Right lobe of liver (tissue), 6 donors: ENCODE measurements at regions not wholly inside any gene's neighbourhood (a gene's known extent, or its start where the extent isn't known, plus 50 kb on each side); places are given as distances from the start of the nearest gene placed in this dataset.

ENCODE experiments used
- ATAC-seq, 4 donors: fragments of 200-7000 bp; cut with Tn5 transposase; one replicate each; pipeline ENCODE4 v1.9.1; 2020; ENCODE audit warnings: mild to moderate bottlenecking in 4 of 4, moderate library complexity in 4 of 4
- DNase-seq, 3 donors: peaks; one replicate each; pipeline ENCODE4 v3.0.0-alpha.2; 2020
- H3K27ac ChIP-seq, 3 donors: fragments of 200-600 bp; one replicate each; pipeline ENCODE4 v1.8.0; 2022
- H3K27me3 ChIP-seq, 2 donors: fragments of 200-600 bp; one replicate each; pipeline ENCODE4 v1.8.0; 2022
- H3K36me3 ChIP-seq, 4 donors: fragments of 200-600 bp; sonication (generic) in 1 of 4; one replicate each; pipeline versions ENCODE4 v1.5.1 to v1.8.0; 2017 to 2022; ENCODE audit warnings: control low read depth in 1 of 4
- H3K4me1 ChIP-seq, 4 donors: fragments of 200-600 bp; sonication (generic) in 1 of 4; one replicate each; pipeline versions ENCODE4 v1.5.1 to v1.8.0; 2017 to 2022; ENCODE audit warnings: control low read depth in 1 of 4
- H3K4me3 ChIP-seq, 3 donors: fragments of 200-600 bp; one replicate each; pipeline ENCODE4 v1.8.0; 2022
- H3K9me3 ChIP-seq, 4 donors: fragments of 200-600 bp; sonication (generic) in 1 of 4; one replicate each; pipeline versions ENCODE4 v1.5.1 to v1.8.0; 2017 to 2022; ENCODE audit warnings: control low read depth in 1 of 4
- CTCF ChIP-seq, 4 donors: fragments of 200-600 bp in 3 of 4; fragments of 450-650 bp in 1 of 4; IDR thresholded peaks; one replicate each; pipeline versions ENCODE4 v1.5.1 to v1.8.0; 2016 to 2022; ENCODE audit warnings: antibody characterized with exemption in 4 of 4, mild to moderate bottlenecking in 2 of 4
- POLR2A ChIP-seq: fragments of 450-650 bp; IDR thresholded peaks from one replicate; pipeline ENCODE4 v1.6.1; 2017; ENCODE audit warnings: antibody characterized with exemption, mild to moderate bottlenecking
- WGBS: methylation state at CpG from one replicate; pipeline ENCODE4 v1.1.6; 2018; ENCODE audit warnings: low coverage, low lambda C conversion rate; ENCODE audit not compliant: insufficient coverage; ENCODE audit errors: missing lambda C conversion rate; 5-methylcytosine and 5-hydroxymethylcytosine counted together
- intact Hi-C, 2 donors: fragments of 100-400 bp; cut with DNase I; formaldehyde crosslinking; loops; one replicate each; pipeline versions ENCODE4 v1.11.2 to v1.14.1; 2022
- donor health status: DM: no; HTN: yes; CAD: no.
- donor health status: DM: no; HTN: no; CAD: no.
- donor health status: DM: no; HTN: no; CAD: no.
- donor health status: DM: no; HTN: yes; CAD: no.
- donor health status: DM: no; HTN: yes; CAD: no.

- Histone ChIP-seq H3K9me3 (no peaks in the 10 kb centered on the region), H3K27ac (no peak overlapping the region), H3K36me3 (no peaks in the 10 kb centered on the region), H3K4me3 (no peak overlapping the region), H3K27me3 (no peaks in the 10 kb centered on the region), H3K4me1 (no peaks in the 10 kb centered on the region)
- WGBS = 27% methylated on average over 4 of the region's 4 CpGs
- DNase-seq = no peak
- no peak for ATAC-seq
- intact Hi-C loops = no loop called here
- TF ChIP-seq CTCF (IDR thresholded peaks at IDR 0.05) (no peak), POLR2A (no peak)
Observed at GRCh38 chr21:20627594-20627993, 370.6 kb upstream of the NCAM2 start.

DNA sequence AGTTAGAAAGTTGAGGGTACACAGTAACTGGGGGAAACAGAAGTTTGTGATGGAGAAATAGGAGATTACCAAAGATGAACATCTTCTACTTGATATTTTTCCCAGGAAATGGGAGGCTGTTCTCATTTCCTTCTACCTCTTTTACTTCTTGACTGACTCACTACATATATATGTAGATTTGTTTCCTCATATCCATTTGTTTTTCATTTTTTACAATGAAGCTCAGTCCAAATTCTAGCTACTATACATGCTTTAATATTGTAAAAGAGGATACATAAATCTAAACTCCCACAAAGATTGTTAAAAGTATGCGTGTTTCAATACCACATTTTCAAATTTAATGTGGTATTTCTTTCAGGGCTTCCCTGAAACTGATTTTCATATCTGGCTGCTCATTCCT is 366.6 kb upstream of the NCAM2 start:
- Histone ChIP-seq H3K4me1 (no peaks in the 10 kb centered on the region), H3K36me3 (no peaks in the 10 kb centered on the region), H3K4me3 (no peak overlapping the region), H3K27ac (no peak overlapping the region), H3K9me3 (no peaks in the 10 kb centered on the region), H3K27me3 (no peaks in the 10 kb centered on the region)
- WGBS = 71% methylated on average over 1 of the region's 1 CpG
- TF ChIP-seq CTCF (IDR thresholded peaks at IDR 0.05) = no peak
- TF ChIP-seq POLR2A = no peak
- ATAC-seq (no peak), DNase-seq (no peak)
- intact Hi-C loops = no loop called here

DNA sequence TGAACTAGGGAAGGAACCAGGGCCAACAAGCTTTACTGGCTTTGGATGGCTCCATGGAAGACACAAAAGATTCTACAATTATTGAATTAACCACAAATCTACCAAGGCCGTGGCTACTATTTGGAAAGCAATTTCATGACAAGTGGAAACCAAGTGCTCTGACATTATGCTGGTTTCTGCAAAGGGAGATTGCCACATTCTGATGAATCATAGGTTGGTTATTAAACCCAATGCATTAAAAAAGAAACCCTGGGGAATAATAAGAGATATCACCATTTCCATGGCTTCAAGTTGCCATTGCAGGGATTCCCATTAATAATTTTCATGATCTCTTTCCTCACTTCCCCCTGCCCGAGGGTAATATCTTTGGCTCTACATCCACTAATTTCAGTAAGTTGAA is 359.2 kb upstream of the NCAM2 start:
- intact Hi-C loops = no loop called here
- Histone ChIP-seq H3K9me3 (no peaks in the 10 kb centered on the region), H3K4me3 (no peak overlapping the region), H3K27me3 (no peaks in the 10 kb centered on the region), H3K36me3 (no peaks in the 10 kb centered on the region), H3K4me1 (no peaks in the 10 kb centered on the region), H3K27ac (no peak overlapping the region)
- DNase-seq (no peak), ATAC-seq (no peak)
- 15% methylated on average over 2 of the region's 2 CpGs for WGBS
- TF ChIP-seq CTCF (IDR thresholded peaks at IDR 0.05) (no peak), POLR2A (no peak)

- Histone ChIP-seq H3K9me3 (no peaks in the 10 kb centered on the region), H3K4me1 (no peaks in the 10 kb centered on the region), H3K27ac (no peak overlapping the region), H3K36me3 (no peaks in the 10 kb centered on the region), H3K4me3 (no peak overlapping the region), H3K27me3 (no peaks in the 10 kb centered on the region)
- TF ChIP-seq POLR2A (no peak), CTCF (IDR thresholded peaks at IDR 0.05) (no peak)
- ATAC-seq = no peak
- 33% methylated on average over 2 of the region's 2 CpGs for WGBS
- intact Hi-C loops = no loop called here
- DNase-seq = no peak
Observed at GRCh38 chr21:20641241-20641640, 357.0 kb upstream of the NCAM2 start.

DNA sequence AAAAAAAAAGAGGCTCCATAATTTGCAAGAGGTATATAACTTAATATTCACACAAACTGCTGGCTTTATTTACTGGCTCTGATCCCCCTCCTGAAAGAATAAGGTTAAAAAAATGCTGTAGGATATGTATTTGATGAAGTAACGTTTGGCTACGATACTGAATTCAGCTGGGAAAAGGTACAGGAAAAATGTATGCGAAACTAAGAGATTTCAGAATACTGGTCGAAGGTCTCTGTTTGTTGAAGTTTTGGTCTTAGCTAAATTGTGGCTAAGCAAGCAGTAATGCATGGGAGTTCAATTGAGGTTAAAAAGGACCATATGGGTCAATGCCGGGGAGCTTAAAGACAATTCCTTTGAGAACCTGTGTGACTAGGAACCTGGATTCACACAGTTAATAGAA is 355.5 kb upstream of the NCAM2 start:
- WGBS = 43% methylated on average over 5 of the region's 5 CpGs

More for the DNA sequence above, 355.5 kb upstream of the NCAM2 start:
- no peak for TF ChIP-seq CTCF (IDR thresholded peaks at IDR 0.05)
- no peak overlapping the region for H3K4me3 ChIP-seq
- H3K27ac ChIP-seq = no peak overlapping the region
- intact Hi-C loops = no loop called here
- H3K36me3 ChIP-seq = no peaks in the 10 kb centered on the region
- no peaks in the 10 kb centered on the region for H3K9me3 ChIP-seq
- H3K4me1 ChIP-seq = no peaks in the 10 kb centered on the region
- H3K27me3 ChIP-seq = no peaks in the 10 kb centered on the region
- ATAC-seq (no peak), DNase-seq (no peak)
